Sciatic nerve (tissue), 2 donors: ENCODE measurements at regions not wholly inside any gene's neighbourhood (a gene's known extent, or its start where the extent isn't known, plus 50 kb on each side); places are given as distances from the start of the nearest gene placed in this dataset.
"Not testable (repeated sequence)": the region's sequence is repeated elsewhere in the genome, so short reads cannot be mapped to it uniquely, and the experiment has no call there.

Source experiments
- ATAC-seq: fragments of 200-7000 bp; cut with Tn5 transposase; one replicate; pipeline ENCODE4 v1.9.1; 2020; ENCODE audit warnings: mild to moderate bottlenecking, moderate library complexity
- DNase-seq: peaks from one replicate; pipeline ENCODE4 v3.0.0-alpha.2; 2020; ENCODE audit warnings: low spot score
- intact Hi-C: fragments of 100-400 bp; cut with DNase I; formaldehyde crosslinking; loops from one replicate; pipeline ENCODE4 v1.14.2; 2022
- donor health status: DM: no; HTN: no; CAD: no.
- donor health status: DM: no; HTN: no; CAD: no.

DNA sequence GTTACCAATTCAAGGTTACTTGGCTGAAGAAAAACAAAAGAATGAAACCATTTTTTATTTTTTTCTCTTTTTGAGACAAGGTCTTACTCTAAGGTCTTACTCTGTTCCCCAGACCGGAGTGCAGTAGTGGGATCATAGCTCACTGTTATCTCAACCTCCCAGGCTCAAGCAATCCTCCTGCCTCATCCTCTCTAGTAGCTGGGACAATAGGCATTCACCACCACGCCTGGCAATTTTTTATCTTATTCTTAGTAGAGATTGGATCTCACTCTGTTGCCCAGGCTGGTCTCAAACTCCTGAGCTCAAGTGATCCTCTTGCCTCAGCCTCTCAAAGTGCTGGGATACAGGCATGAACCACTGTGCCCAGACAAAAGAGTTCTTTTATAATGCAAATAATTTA is 3732.0 kb upstream of the OR11H1 start:
- DNase-seq, intact Hi-C loops, ATAC-seq: not testable (repeated sequence)

DNA sequence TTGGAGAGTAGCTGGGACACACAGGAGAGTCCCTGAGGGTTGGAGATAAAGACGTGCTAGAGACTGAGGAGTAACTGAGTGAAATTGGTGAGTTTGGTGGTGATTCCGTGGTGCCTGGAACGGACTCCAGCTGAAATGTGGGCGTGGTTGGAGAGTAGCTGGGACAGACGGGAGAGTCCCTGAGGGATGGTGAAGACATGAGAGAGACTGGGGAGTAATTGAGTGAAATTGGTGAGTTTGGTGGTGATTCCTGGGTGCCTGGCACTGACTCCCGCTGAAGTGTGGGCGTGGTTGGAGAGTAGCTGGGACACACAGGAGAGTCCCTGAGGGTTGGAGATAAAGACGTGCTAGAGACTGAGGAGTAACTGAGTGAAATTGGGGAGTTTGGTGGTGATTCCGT is 3712.5 kb upstream of the OR11H1 start:
- DNase-seq, intact Hi-C loops, ATAC-seq: not testable (repeated sequence)

DNA sequence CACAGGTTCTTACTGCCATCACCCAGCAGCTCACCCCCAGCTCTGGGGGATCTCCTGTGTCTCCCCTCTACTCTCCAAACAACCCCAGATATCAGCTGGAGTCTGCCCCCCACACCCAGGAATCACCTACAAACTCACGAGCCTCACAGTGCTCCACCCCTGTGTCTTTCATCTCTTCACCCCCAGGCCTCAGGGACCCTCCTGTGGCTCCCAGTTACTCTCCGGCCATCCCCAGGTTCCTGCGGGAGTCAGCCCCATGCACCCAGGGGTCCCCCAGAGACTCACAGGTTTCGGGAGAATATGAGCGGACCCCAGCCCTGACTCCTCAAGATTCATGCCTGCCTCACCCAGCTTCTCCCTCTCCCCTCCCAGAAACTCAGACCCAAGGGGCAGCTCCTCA is 3709.1 kb upstream of the OR11H1 start:
- ATAC-seq, DNase-seq, intact Hi-C loops: not testable (repeated sequence)

DNA sequence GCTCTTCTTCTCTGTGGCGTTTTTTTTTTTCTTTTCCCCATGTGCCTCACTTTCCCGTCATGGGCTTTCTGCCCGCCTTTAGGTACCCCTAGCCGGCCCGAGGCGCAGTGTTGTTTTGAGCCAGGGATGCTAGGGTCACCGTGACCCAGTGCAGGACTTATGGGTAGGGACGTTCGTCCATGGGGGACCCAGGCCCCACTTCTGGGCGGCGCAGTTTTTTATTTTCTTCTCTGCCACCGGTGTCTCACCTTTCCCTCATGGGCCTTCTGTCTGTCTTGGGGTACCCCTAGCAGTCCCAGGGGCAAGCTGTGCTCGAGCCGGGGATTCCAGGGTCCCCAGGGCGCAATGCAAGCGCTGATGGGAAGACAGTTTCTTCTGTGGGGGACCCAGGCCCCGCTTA is 3705.7 kb upstream of the OR11H1 start:
- ATAC-seq, intact Hi-C loops, DNase-seq: not testable (repeated sequence)

DNA sequence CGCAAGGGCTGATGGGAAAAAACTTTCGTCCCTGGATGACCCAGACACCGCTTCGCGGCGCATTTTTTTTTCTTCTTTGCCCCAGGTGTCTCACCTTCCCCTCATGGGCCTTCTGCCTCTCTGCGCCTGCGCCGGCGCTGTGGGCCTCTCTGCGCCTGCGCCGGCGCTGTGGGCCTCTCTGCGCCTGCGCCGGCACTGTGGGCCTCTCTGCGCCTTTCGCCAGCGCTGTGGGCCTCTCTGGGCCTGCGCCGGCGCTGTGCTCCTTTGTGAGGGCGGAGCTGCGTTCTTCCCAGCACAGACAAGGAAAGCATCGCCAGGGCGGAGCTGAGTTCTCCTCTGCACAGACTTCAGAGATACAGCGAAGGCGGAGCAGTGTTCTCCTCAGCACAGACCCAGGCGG is 3703.0 kb upstream of the OR11H1 start:
- ATAC-seq, intact Hi-C loops, DNase-seq: not testable (repeated sequence)

DNA sequence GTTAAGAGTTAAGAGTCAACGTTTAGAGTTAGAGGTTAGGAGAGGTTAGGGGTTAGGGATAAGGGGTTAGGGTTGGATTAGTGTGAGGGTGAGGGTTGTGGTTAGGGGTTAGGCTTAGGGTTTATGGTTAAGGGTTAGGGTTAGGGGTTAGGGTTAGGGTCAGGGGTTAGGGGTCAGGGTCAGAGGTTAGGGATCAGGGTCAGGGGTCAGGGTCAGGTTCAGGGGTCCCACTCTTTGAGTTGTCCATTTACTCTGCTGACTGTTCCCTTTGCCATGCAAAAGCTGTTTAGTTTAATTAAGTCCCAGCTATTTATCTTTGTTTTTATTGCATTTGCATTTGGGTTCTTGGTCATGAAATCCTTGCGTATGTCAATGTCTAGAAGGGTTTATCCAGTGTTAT is 3702.0 kb upstream of the OR11H1 start:
- ATAC-seq, intact Hi-C loops, DNase-seq: not testable (repeated sequence)

DNA sequence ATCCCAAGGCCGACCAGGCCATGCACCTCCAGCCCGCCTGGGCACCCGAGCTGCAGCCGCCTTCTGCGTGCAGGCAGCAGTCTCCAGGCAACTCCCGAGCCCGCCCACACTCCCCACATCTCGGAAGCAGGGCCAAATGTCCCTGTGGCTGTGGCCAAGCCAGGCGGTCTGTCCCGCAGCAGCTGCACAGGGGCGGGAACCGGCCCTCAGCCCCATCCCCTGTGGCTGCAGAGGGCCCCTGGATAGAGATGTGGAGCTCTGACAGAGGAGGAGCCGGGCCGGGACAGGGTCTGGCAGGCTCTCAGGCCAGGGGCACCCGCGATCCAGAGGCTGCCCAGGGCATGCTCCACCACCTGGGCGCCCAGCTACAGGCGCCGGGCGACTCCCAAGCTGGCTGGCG is 3698.6 kb upstream of the OR11H1 start:
- intact Hi-C loops, ATAC-seq: not testable (repeated sequence)
- DNase-seq: peak; percentile 53
